Inflammatory macrophage treated with lipopolysaccharide for 4 hours (primary cell): ENCODE measurements at regions not wholly inside any gene's neighbourhood (a gene's known extent, or its start where the extent isn't known, plus 50 kb on each side); places are given as distances from the start of the nearest gene placed in this dataset.
A peak's percentile ranks its signal among the peaks of the same experiment; 100 is the strongest.

Experiments used
- DNase-seq: peaks from one replicate; pipeline ENCODE4 v3.0.0-alpha.2; 2020

- DNase-seq = no peak
Measured at GRCh38 chr6:14690120-14691056, 555.5 kb upstream of the JARID2 start.

GRCh38 chr6:14692208-14692607, 553.7 kb upstream of the JARID2 start:
- no peak for DNase-seq

GRCh38 chr6:14693301-14694192, 552.3 kb upstream of the JARID2 start:
- DNase-seq = no peak

GRCh38 chr6:14694308-14694707, 551.6 kb upstream of the JARID2 start:
- DNase-seq = no peak

GRCh38 chr6:14695579-14695978, 550.3 kb upstream of the JARID2 start:
- no peak for DNase-seq

- DNase-seq = no peak
Measured at GRCh38 chr6:14696367-14696766, 549.5 kb upstream of the JARID2 start.

GRCh38 chr6:14697427-14697826, 548.4 kb upstream of the JARID2 start:
- no peak for DNase-seq

GRCh38 chr6:14699803-14700601, 545.9 kb upstream of the JARID2 start:
- peak; percentile 53 for DNase-seq

- peak; percentile 72 for DNase-seq
Measured at GRCh38 chr6:14701946-14702345, 543.9 kb upstream of the JARID2 start.

- DNase-seq = no peak
Measured at GRCh38 chr6:14702678-14703077, 543.2 kb upstream of the JARID2 start.

GRCh38 chr6:14703586-14703985, 542.3 kb upstream of the JARID2 start:
- DNase-seq = no peak

- peak; percentile 61 for DNase-seq
Measured at GRCh38 chr6:14704383-14705271, 541.2 kb upstream of the JARID2 start.

GRCh38 chr6:14705841-14706377, 540.0 kb upstream of the JARID2 start:
- DNase-seq = no peak

- peak; percentile 99 for DNase-seq
Measured at GRCh38 chr6:14706378-14706929, 539.4 kb upstream of the JARID2 start.

- peak; percentile 80 for DNase-seq
Measured at GRCh38 chr6:14707276-14707675, 538.6 kb upstream of the JARID2 start.

- no peak for DNase-seq
Measured at GRCh38 chr6:14707971-14708465, 537.9 kb upstream of the JARID2 start.

- DNase-seq = no peak
Measured at GRCh38 chr6:14709066-14709670, 536.7 kb upstream of the JARID2 start.

- DNase-seq = no peak
Measured at GRCh38 chr6:14709900-14710299, 536.0 kb upstream of the JARID2 start.

GRCh38 chr6:14710421-14710820, 535.4 kb upstream of the JARID2 start:
- no peak for DNase-seq

GRCh38 chr6:14711056-14711703, 534.7 kb upstream of the JARID2 start:
- peak; percentile 84 for DNase-seq
